B cell (primary cell): ENCODE measurements at regions not wholly inside any gene's neighbourhood (a gene's known extent, or its start where the extent isn't known, plus 50 kb on each side); places are given as distances from the start of the nearest gene placed in this dataset.

ENCODE experiments used
- CTCF ChIP-seq: fragments of 200-600 bp; IDR thresholded peaks from one replicate; pipeline ENCODE4 v1.8.0; 2022; ENCODE audit warnings: antibody characterized with exemption, mild to moderate bottlenecking
- EZH2 ChIP-seq: IDR thresholded peaks from 2 replicates; pipeline ENCODE4 v1.6.1; 2012; ENCODE audit warnings: borderline replicate concordance, low read depth, mild to moderate bottlenecking, moderate library complexity, low read length; ENCODE audit not compliant: insufficient read depth, poor library complexity, severe bottlenecking

DNA sequence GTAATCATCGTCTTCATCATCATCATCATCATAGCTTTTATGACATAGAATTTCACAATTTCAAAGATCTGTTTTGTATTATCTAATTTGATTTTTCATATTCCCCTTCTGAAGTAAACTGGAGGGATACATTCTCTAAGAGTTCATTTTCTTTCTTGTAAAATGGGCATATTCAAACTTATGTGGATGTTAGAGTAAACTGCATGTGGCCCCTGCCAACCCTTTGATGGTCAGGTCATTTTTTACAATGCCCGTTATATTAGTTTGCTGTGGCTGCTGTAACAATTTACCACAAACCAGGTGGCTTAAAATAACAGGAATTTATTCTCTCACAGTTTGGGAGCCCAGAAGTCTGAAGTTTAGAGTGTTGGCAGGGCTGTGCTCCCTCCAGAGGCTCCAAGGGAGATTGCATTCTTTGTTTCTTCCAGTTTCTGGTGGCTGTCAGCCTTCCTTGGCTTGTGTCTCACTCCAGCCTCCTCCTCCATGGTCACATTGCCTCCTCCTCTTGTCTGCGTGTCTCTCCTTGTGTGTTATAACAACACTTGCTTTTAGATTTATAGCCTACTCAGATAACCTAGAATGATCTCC is 127.5 kb upstream of the MMADHC start:
- TF ChIP-seq CTCF (no peak), EZH2 (no peak)
